Lower leg skin (tissue), 4 donors: ENCODE measurements at regions not wholly inside any gene's neighbourhood (a gene's known extent, or its start where the extent isn't known, plus 50 kb on each side); places are given as distances from the start of the nearest gene placed in this dataset.

Experiments used
- DNase-seq, 2 donors: peaks; one replicate each; pipeline ENCODE4 v3.0.0-alpha.2; 2019; ENCODE audit warnings: low spot score in 2 of 2
- H3K4me3 ChIP-seq: fragments of 200-600 bp; sonication (generic); 2 replicates; pipeline ENCODE4 v1.5.1; 2017; ENCODE audit warnings: mild to moderate bottlenecking, low read depth; ENCODE audit not compliant: poor library complexity, severe bottlenecking
- POLR2A ChIP-seq, 2 donors: fragments of 450-650 bp; IDR thresholded peaks; one replicate each; pipeline ENCODE4 v1.6.1; 2016 to 2017; ENCODE audit warnings: antibody characterized with exemption in 2 of 2, mild to moderate bottlenecking in 1 of 2, moderate library complexity in 1 of 2
- WGBS, 2 donors: methylation state at CpG; one replicate each; pipeline ENCODE4 v1.1.5; 2018; 5-methylcytosine and 5-hydroxymethylcytosine counted together
- intact Hi-C: fragments of 100-400 bp; cut with DNase I; formaldehyde crosslinking; loops from one replicate; pipeline ENCODE4 v1.15.0; 2023; ENCODE audit warnings: low total_unique reads
- TF ChIP-seq, protein P1 (sequence below), 3 donors: fragments of 450-650 bp; IDR thresholded peaks; one replicate each; pipeline ENCODE4 v1.5.1; 2016; ENCODE audit warnings: antibody characterized with exemption in 3 of 3, mild to moderate bottlenecking in 3 of 3, moderate library complexity in 2 of 3

DNA sequence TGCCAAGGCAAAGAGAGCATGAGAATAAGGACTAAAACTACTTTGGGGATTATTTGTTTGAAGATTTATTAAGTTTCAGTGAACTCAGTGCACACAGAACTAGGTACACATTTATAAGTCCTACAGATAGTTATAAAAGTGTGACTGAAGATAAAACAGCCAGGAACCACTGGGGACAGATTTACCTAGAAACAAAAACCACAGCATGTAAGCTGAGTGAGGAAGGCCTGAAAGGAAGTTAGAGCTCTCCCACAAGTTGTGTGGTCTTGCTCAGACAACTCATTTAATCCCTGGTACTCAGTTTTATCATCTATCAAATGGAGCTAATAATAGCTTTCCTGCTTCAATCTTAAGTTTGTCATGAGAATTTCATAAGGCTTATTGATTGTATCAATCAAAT, 311.2 kb upstream of the FAT3 start:
- intact Hi-C loops, result no loop called here
- DNase-seq, result no peak
- H3K4me3 ChIP-seq, result no peak overlapping the region
- TF ChIP-seq, protein P1, sequence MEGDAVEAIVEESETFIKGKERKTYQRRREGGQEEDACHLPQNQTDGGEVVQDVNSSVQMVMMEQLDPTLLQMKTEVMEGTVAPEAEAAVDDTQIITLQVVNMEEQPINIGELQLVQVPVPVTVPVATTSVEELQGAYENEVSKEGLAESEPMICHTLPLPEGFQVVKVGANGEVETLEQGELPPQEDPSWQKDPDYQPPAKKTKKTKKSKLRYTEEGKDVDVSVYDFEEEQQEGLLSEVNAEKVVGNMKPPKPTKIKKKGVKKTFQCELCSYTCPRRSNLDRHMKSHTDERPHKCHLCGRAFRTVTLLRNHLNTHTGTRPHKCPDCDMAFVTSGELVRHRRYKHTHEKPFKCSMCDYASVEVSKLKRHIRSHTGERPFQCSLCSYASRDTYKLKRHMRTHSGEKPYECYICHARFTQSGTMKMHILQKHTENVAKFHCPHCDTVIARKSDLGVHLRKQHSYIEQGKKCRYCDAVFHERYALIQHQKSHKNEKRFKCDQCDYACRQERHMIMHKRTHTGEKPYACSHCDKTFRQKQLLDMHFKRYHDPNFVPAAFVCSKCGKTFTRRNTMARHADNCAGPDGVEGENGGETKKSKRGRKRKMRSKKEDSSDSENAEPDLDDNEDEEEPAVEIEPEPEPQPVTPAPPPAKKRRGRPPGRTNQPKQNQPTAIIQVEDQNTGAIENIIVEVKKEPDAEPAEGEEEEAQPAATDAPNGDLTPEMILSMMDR (IDR thresholded peaks at IDR 0.05), result no peak
- TF ChIP-seq POLR2A (IDR thresholded peaks at IDR 0.05), result no peak

DNA sequence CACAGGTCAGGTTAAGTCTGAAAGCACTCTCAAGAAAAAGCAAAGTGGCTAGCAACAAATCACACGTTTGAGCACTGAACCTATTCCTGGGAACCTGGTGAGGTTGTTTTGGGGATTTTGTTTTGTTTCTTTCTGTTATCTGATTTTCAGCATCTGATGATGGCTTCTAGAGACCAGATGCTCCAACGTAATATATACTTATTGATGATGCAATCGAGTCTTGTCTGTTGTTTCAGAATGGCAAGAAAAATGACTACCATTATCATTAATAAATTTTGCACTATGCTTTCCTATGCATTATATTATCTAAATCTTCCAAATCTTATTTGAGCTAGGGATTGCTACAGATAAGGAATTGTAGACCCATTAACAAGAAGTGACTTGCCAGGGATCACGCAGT, 312.3 kb upstream of the FAT3 start:
- TF ChIP-seq, protein P1 (IDR thresholded peaks at IDR 0.05), result no peak
- no peak for TF ChIP-seq POLR2A (IDR thresholded peaks at IDR 0.05)
- 76 to 77% methylated on average over 4 of the region's 4 CpGs for WGBS, 2 donors
- H3K4me3 ChIP-seq, result no peak overlapping the region
- intact Hi-C loops, result no loop called here
- DNase-seq, result no peak

DNA sequence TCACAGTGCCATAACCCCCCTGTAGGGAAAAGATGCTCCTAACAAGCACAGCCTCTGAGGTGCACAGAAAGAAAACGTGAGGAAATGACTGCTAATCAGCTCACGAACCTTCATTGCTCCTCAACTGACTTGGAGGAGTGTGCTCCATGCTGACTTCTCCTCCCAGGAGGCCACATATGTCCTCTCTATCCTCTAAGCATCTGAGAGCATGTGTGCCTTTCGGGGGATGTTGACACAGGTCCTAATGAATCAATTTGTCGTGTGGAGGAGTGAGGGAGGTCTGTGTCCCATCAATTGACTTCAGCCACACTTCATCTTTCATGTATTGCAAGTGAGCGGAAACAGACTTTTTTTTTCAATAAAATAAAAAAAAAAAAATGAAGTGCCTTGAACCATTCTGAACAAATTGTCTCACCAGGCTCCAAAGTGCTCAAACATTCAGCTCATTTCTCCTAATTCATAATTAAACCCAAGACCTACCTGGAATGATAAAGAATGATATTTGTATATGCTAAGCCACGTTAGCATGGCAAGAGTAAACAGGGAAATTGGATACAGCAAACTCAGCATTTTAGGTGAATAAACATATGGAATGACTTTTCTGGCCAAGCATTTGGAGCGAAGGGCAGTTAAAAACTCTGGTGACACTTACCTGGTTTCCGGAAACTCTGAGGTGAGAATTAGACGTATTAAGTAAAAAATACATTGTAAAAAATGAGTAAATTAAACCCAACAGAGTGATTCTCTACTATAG, 317.6 kb upstream of the FAT3 start:
- TF ChIP-seq POLR2A (IDR thresholded peaks at IDR 0.05), result no peak
- TF ChIP-seq, protein P1 (IDR thresholded peaks at IDR 0.05), result no peak
- H3K4me3 ChIP-seq, result no peak overlapping the region
- WGBS, 2 donors, result 76 to 78% methylated on average over 9 of the region's 9 CpGs
- intact Hi-C loops, result no loop called here
- DNase-seq, result no peak

DNA sequence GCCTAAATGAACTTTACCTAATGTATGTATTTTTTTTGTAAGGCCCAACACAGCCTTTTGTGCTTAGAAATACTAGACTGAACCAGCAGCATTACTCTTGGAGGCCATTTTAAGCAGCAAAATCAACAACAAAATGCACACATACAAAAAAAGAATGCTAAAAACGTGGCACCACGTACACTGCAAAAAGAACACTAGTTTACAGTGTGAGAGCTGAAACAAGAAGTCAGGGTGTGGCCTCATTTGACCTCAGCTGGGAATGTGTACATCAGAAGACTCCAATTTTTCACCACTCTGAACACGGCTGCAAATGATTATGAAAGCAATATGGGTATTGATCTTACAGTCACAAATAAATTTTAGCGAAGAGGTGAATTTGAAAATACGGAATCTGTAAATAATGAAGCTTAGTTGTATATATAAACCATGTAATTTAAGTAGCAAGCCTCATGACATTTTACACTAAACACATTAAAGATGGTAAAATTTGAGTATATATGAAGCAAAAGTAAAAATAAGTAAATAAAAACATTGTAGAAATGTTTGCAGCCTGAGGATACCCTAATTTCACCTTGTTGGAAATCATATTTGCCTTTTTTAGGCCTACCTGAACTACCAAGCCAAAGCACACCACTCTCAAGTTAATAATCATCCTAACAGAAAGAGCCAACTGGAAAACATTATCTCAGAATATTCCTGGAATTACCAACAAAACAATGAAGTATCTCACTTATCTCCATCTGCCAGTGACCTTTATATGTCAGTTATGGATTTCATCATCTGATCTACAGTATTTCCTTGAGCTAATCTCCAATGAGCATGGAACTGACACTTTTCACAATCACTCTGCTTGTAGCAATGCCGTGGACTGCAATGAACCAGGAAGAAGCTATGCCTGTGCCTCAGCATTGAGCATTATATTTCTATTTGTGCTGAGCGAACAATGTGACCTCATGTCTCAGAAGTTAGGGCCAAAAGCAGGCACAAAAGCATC, 319.5 kb upstream of the FAT3 start:
- 73 to 76% methylated on average over 7 of the region's 7 CpGs for WGBS, 2 donors
- H3K4me3 ChIP-seq, result no peak overlapping the region
- intact Hi-C loops, result no loop called here
- no peak for DNase-seq
- TF ChIP-seq, protein P1 (IDR thresholded peaks at IDR 0.05), result no peak
- no peak for TF ChIP-seq POLR2A (IDR thresholded peaks at IDR 0.05)

DNA sequence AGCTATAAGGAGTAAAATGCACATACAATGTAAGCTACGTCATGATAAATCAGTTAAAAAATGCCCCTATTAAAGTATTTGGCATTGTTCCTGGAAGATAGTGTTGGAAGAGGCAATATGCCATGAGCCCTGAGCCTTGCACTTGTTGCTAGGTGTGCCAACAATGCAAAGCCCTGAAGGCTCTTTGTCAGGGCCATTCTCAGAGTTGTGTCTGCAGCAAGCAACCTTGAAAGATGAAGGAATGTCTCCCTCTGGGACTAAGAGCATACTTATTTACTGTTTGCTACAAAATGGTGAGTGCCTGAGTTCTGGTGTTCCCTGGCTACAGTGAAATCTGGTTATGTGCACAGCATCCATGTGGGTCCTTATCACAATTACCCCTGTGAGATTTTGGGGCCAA, 322.3 kb upstream of the FAT3 start:
- 47 to 74% methylated on average over 1 of the region's 1 CpG for WGBS, 2 donors
- DNase-seq, result no peak
- no peak overlapping the region for H3K4me3 ChIP-seq
- TF ChIP-seq, protein P1 (IDR thresholded peaks at IDR 0.05), result no peak
- no peak for TF ChIP-seq POLR2A (IDR thresholded peaks at IDR 0.05)
- intact Hi-C loops, result no loop called here
